OCI-LY1 (cell line): ENCODE measurements at regions not wholly inside any gene's neighbourhood (a gene's known extent, or its start where the extent isn't known, plus 50 kb on each side); places are given as distances from the start of the nearest gene placed in this dataset.

Source experiments
- H2AFZ ChIP-seq: fragments of 200-600 bp; sonication (generic), shearing (Covaris generic); 2 replicates; pipeline ENCODE4 v1.6.0; 2014; ENCODE audit warnings: antibody characterized with exemption, mild to moderate bottlenecking, low read length
- H3F3A ChIP-seq: fragments of 200-600 bp; sonication (generic), shearing (Covaris generic); 2 replicates; pipeline ENCODE4 v1.6.0; 2014; ENCODE audit warnings: mild to moderate bottlenecking, antibody characterized with exemption, low read length, moderate library complexity; ENCODE audit not compliant: insufficient read depth
- H3K27ac ChIP-seq: fragments of 200-600 bp; sonication (generic); 2 replicates; pipeline ENCODE4 v1.5.1; 2014; ENCODE audit warnings: low read length, mixed run types, mild to moderate bottlenecking, low read depth; ENCODE audit not compliant: poor library complexity, severe bottlenecking
- H3K27me3 ChIP-seq: fragments of 200-600 bp; sonication (generic); 2 replicates; pipeline ENCODE4 v1.6.0; 2014; ENCODE audit warnings: antibody characterized with exemption, mild to moderate bottlenecking, low read length, moderate library complexity; ENCODE audit not compliant: insufficient read depth
- H3K36me3 ChIP-seq: fragments of 200-600 bp; sonication (generic); 2 replicates; pipeline ENCODE4 v1.6.1; 2014; ENCODE audit warnings: mild to moderate bottlenecking, antibody characterized with exemption, low read length, moderate library complexity, mixed read lengths; ENCODE audit not compliant: insufficient read depth
- H3K4me1 ChIP-seq: fragments of 200-600 bp; sonication (generic); 2 replicates; pipeline ENCODE4 v1.5.1; 2014; ENCODE audit warnings: mild to moderate bottlenecking, low read length, moderate library complexity; ENCODE audit not compliant: insufficient read depth, severe bottlenecking
- H3K4me2 ChIP-seq: fragments of 200-600 bp; sonication (generic), shearing (Covaris generic); 2 replicates; pipeline ENCODE4 v1.6.1; 2014; ENCODE audit warnings: low read length
- H3K4me3 ChIP-seq: fragments of 200-600 bp; sonication (generic); 2 replicates; pipeline ENCODE4 v1.5.1; 2014; ENCODE audit warnings: low read length, low read depth, mild to moderate bottlenecking, mixed read lengths; ENCODE audit not compliant: poor library complexity, severe bottlenecking
- H3K79me2 ChIP-seq: fragments of 200-600 bp; shearing (Covaris generic); 2 replicates; pipeline ENCODE4 v1.6.1; 2016; ENCODE audit warnings: mixed run types, low read length, mixed read lengths; ENCODE audit not compliant: insufficient read depth
- H3K9ac ChIP-seq: fragments of 200-600 bp; sonication (generic), shearing (Covaris generic); 2 replicates; pipeline ENCODE4 v1.6.1; 2014; ENCODE audit warnings: mild to moderate bottlenecking, low read length, mixed read lengths
- H3K9me2 ChIP-seq: fragments of 200-600 bp; sonication (generic), shearing (Covaris generic); 2 replicates; pipeline ENCODE4 v1.6.1; 2014; ENCODE audit warnings: low read depth, mild to moderate bottlenecking, low read length, mixed read lengths
- H3K9me3 ChIP-seq: fragments of 200-600 bp; shearing (Covaris generic); 2 replicates; pipeline ENCODE4 v1.6.1; 2014; ENCODE audit warnings: low read length, mixed read lengths
- H4K20me1 ChIP-seq: fragments of 200-600 bp; sonication (generic), shearing (Covaris generic); 2 replicates; pipeline ENCODE4 v1.6.0; 2016; ENCODE audit warnings: mild to moderate bottlenecking, low read length; ENCODE audit not compliant: insufficient read depth
- CTCF ChIP-seq: fragments of 200-600 bp; sonication (generic), shearing (Covaris generic); IDR thresholded peaks from 2 replicates; pipeline ENCODE4 v1.5.1; 2017; ENCODE audit warnings: mild to moderate bottlenecking, antibody characterized with exemption, low read length, moderate library complexity, mixed read lengths
- EZH2 ChIP-seq: fragments of 200-600 bp; sonication (generic), shearing (Covaris generic); IDR thresholded peaks from 2 replicates; pipeline ENCODE4 v1.8.0; 2017; ENCODE audit warnings: borderline replicate concordance, mixed run types, mild to moderate bottlenecking, antibody characterized with exemption, low read length, moderate library complexity, mixed read lengths

GRCh38 chr3:189395825-189396224 is 224.1 kb downstream of the TPRG1 start:
- Histone ChIP-seq H3K27ac (no peak overlapping the region), H3K27me3 (no peaks in the 10 kb centered on the region), H3F3A (no peaks in the 10 kb centered on the region), H3K4me1 (no peaks in the 10 kb centered on the region), H2AFZ (no peak overlapping the region), H3K9me2 (no peaks in the 10 kb centered on the region), H3K4me3 (no peak overlapping the region), H3K79me2 (no peaks in the 10 kb centered on the region), H4K20me1 (no peaks in the 10 kb centered on the region), H3K4me2 (no peak overlapping the region), H3K9me3 (no peaks in the 10 kb centered on the region), H3K36me3 (no peaks in the 10 kb centered on the region), H3K9ac (no peak overlapping the region)
- no peak for TF ChIP-seq EZH2
- TF ChIP-seq CTCF = no peak

GRCh38 chr3:189398656-189399055 is 226.9 kb downstream of the TPRG1 start:
- Histone ChIP-seq H3K27me3 (no peaks in the 10 kb centered on the region), H3K9me3 (no peaks in the 10 kb centered on the region), H2AFZ (no peak overlapping the region), H3K36me3 (no peaks in the 10 kb centered on the region), H3K79me2 (no peaks in the 10 kb centered on the region), H3K4me1 (no peaks in the 10 kb centered on the region), H3K4me3 (no peak overlapping the region), H4K20me1 (no peaks in the 10 kb centered on the region), H3K4me2 (no peak overlapping the region), H3K27ac (no peak overlapping the region), H3K9me2 (no peaks in the 10 kb centered on the region), H3K9ac (no peak overlapping the region), H3F3A (no peaks in the 10 kb centered on the region)
- TF ChIP-seq EZH2 (no peak), CTCF (no peak)

- H3K9me2 ChIP-seq = no peaks in the 10 kb centered on the region
- no peaks in the 10 kb centered on the region for H3K9me3 ChIP-seq
- H3K79me2 ChIP-seq = no peaks in the 10 kb centered on the region
- no peaks in the 10 kb centered on the region for H4K20me1 ChIP-seq
- H3K4me1 ChIP-seq = no peaks in the 10 kb centered on the region
- no peak overlapping the region for H3K9ac ChIP-seq
- H3K36me3 ChIP-seq = no peaks in the 10 kb centered on the region
- no peak overlapping the region for H3K4me3 ChIP-seq
- H3K4me2 ChIP-seq = no peak overlapping the region
- no peaks in the 10 kb centered on the region for H3K27me3 ChIP-seq
- no peaks in the 10 kb centered on the region for H3F3A ChIP-seq
- no peak overlapping the region for H3K27ac ChIP-seq
- no peak overlapping the region for H2AFZ ChIP-seq
- TF ChIP-seq EZH2 (no peak), CTCF (no peak)
Measured at GRCh38 chr3:189401196-189401595, 229.4 kb downstream of the TPRG1 start.
